Neural cell (in vitro differentiated cells): ENCODE measurements at regions not wholly inside any gene's neighbourhood (a gene's known extent, or its start where the extent isn't known, plus 50 kb on each side); places are given as distances from the start of the nearest gene placed in this dataset.

ENCODE experiments used
- H2AFZ ChIP-seq: fragments of 200-600, 300-800 bp; sonication (generic), shearing (Covaris generic); 2 replicates; pipeline ENCODE4 v1.6.0; 2014; ENCODE audit warnings: low read depth, mild to moderate bottlenecking, antibody characterized with exemption, low read length, moderate library complexity
- H3F3A ChIP-seq: fragments of 200-600 bp; shearing (Covaris generic); 2 replicates; pipeline ENCODE4 v1.6.1; 2016; ENCODE audit warnings: mild to moderate bottlenecking, moderate library complexity, mixed read lengths, antibody characterized with exemption, low read length; ENCODE audit not compliant: insufficient read depth, poor library complexity, severe bottlenecking
- H3K27ac ChIP-seq: fragments of 200-600, 300-800 bp; sonication (generic), shearing (Covaris generic); 2 replicates; pipeline ENCODE4 v1.5.1; 2014; ENCODE audit warnings: mild to moderate bottlenecking, low read length, moderate library complexity
- H3K27me3 ChIP-seq: fragments of 300-800, 200-600 bp; sonication (generic), shearing (Covaris generic); 2 replicates; pipeline ENCODE4 v1.6.0; 2014; ENCODE audit warnings: mild to moderate bottlenecking, low read depth, low read length, moderate library complexity; ENCODE audit not compliant: insufficient read depth
- H3K36me3 ChIP-seq: fragments of 300-800, 200-600 bp; sonication (generic), shearing (Covaris generic); 2 replicates; pipeline ENCODE4 v1.5.1; 2014; ENCODE audit warnings: mild to moderate bottlenecking, antibody characterized with exemption, low read length, moderate library complexity; ENCODE audit not compliant: insufficient read depth
- H3K4me2 ChIP-seq: fragments of 300-800, 200-600 bp; sonication (generic), shearing (Covaris generic); 2 replicates; pipeline ENCODE4 v1.6.0; 2014; ENCODE audit warnings: mild to moderate bottlenecking, low read length
- H3K4me3 ChIP-seq: fragments of 300-800, 200-600 bp; sonication (generic), shearing (Covaris generic); 2 replicates; pipeline ENCODE4 v1.5.1; 2014; ENCODE audit warnings: mild to moderate bottlenecking, low read length, moderate library complexity
- H3K79me2 ChIP-seq: fragments of 200-600 bp; shearing (Covaris generic); replicated peaks from 2 replicates; pipeline ENCODE4 v1.6.0; 2014; ENCODE audit warnings: mild to moderate bottlenecking, low read length, moderate library complexity; ENCODE audit not compliant: insufficient read depth
- H3K9ac ChIP-seq: fragments of 300-800, 200-600 bp; sonication (generic), shearing (Covaris generic); 2 replicates; pipeline ENCODE4 v1.6.1; 2016; ENCODE audit warnings: mild to moderate bottlenecking, low read length, mixed read lengths
- H3K9me2 ChIP-seq: fragments of 200-600 bp; shearing (Covaris generic); 2 replicates; pipeline ENCODE4 v1.6.1; 2016; ENCODE audit warnings: mild to moderate bottlenecking, low read length, mixed read lengths; ENCODE audit not compliant: insufficient read depth
- H3K9me3 ChIP-seq: fragments of 200-600, 300-800 bp; sonication (generic), shearing (Covaris generic); 2 replicates; pipeline ENCODE4 v1.6.1; 2016; ENCODE audit warnings: mild to moderate bottlenecking, mixed run types, low read length, moderate library complexity, mixed read lengths
- H4K20me1 ChIP-seq: fragments of 200-600 bp; shearing (Covaris generic); 2 replicates; pipeline ENCODE4 v1.6.1; 2016; ENCODE audit warnings: mild to moderate bottlenecking, mixed run types; ENCODE audit not compliant: insufficient read depth
- EP300 ChIP-seq: fragments of 450-650 bp; conservative IDR thresholded peaks from 2 replicates; pipeline ENCODE4 v1.6.1; 2014; ENCODE audit warnings: antibody characterized with exemption, mild to moderate bottlenecking, moderate library complexity; ENCODE audit not compliant: poor library complexity, severe bottlenecking
- EZH2 ChIP-seq: fragments of 200-600, 300-800 bp; shearing (Covaris generic), sonication (generic); IDR thresholded peaks from 2 replicates; pipeline ENCODE4 v1.6.1; 2014; ENCODE audit warnings: antibody characterized with exemption, low read length, borderline replicate concordance, mild to moderate bottlenecking; ENCODE audit not compliant: insufficient read depth, poor library complexity, severe bottlenecking
- MXI1 ChIP-seq: fragments of 450-650 bp; conservative IDR thresholded peaks from 2 replicates; pipeline ENCODE4 v1.6.1; 2014; ENCODE audit warnings: antibody characterized with exemption, mild to moderate bottlenecking; ENCODE audit not compliant: poor library complexity, severe bottlenecking
- POLR2AphosphoS5 ChIP-seq: IDR thresholded peaks from 2 replicates; pipeline ENCODE4 v1.6.1; 2012
- RAD21 ChIP-seq: fragments of 450-650 bp; conservative IDR thresholded peaks from 2 replicates; pipeline ENCODE4 v1.6.1; 2014; ENCODE audit warnings: antibody characterized with exemption, mild to moderate bottlenecking, moderate library complexity
- SMC3 ChIP-seq: fragments of 450-650 bp; conservative IDR thresholded peaks from 2 replicates; pipeline ENCODE4 v1.6.1; 2014; ENCODE audit warnings: antibody characterized with exemption, mild to moderate bottlenecking, moderate library complexity; ENCODE audit not compliant: poor library complexity
- TAF1 ChIP-seq: IDR thresholded peaks from 2 replicates; pipeline ENCODE4 v1.6.1; 2012; ENCODE audit warnings: low read depth
- TF ChIP-seq, protein P1 (sequence below): fragments of 450-650 bp; IDR thresholded peaks from 2 replicates; pipeline ENCODE4 v1.5.1; 2014; ENCODE audit warnings: antibody characterized with exemption, mild to moderate bottlenecking, moderate library complexity; ENCODE audit not compliant: poor library complexity, severe bottlenecking
- TF ChIP-seq, protein P2 (sequence below): IDR thresholded peaks from 2 replicates; pipeline ENCODE4 v1.6.1; 2012; ENCODE audit warnings: borderline replicate concordance

DNA sequence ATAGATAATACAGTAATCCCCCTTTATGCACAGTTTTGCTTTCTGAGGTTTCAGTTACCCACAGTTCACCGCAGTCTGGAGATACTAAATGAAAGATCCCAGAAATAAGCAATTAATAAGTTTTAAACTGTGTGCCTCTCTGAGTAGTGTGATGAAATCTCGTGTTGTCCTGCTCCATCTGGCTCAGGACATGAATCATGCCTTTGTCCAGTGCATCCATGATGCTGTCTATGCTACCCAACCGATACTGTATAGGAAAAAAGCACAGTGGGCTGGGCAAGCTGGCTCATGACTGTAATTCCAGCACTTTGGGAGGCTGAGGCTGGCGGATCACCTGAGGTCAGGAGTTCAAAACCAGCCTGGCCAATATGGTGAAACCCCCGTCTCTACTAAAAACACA, 85.0 kb upstream of the SLC2A1 start:
- H3K79me2 ChIP-seq: no peaks in the 10 kb centered on the region
- no peak overlapping the region for H3K9ac ChIP-seq
- TF ChIP-seq TAF1 (no peak), SMC3 (no peak), RAD21 (no peak)
- no peaks in the 10 kb centered on the region for H4K20me1 ChIP-seq
- H2AFZ ChIP-seq: no peak overlapping the region
- H3F3A ChIP-seq: no peaks in the 10 kb centered on the region
- H3K9me3 ChIP-seq: no peaks in the 10 kb centered on the region
- H3K27ac ChIP-seq: no peak overlapping the region
- H3K36me3 ChIP-seq: no peaks in the 10 kb centered on the region
- no peaks in the 10 kb centered on the region for H3K9me2 ChIP-seq
- no peak overlapping the region for H3K4me2 ChIP-seq
- H3K4me3 ChIP-seq: no peak overlapping the region
- H3K27me3 ChIP-seq: no peaks in the 10 kb centered on the region

DNA sequence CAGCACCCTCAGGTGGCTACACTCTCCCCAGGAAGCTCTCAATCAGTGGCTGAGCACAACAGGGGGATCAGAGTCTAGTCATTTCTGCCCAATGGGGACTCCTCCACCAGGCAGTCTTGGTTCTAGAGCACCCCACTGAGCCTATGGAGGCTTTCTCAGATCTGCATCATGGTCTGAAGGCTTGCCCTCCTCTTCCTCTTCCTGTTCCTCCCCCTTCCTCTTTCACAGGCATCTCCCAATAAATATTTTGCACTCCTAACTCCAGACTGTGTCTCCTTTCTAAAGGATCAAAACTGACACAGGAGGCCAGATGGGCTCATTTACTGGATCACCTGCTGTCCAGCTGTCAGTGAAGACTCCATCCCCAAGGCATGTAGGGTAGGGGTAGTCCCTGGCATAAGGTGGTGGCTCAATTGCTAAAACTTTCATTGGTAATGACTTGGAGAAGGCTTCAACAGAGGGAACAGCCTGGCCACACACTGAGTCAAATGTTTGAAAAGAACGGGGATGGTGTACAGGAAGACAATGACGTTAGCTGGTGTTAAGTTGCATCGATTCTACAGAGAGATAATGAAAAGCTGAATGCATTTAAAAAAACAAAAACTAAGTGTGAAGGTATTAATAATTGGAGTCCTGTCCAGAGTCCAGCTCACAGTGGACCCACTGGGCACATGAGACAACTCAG, 84.2 kb upstream of the SLC2A1 start:
- H3K36me3 ChIP-seq: no peaks in the 10 kb centered on the region

More for the DNA sequence above, 84.2 kb upstream of the SLC2A1 start:
- H3K9ac ChIP-seq: no peak overlapping the region
- H3K27me3 ChIP-seq: no peaks in the 10 kb centered on the region
- no peaks in the 10 kb centered on the region for H3K9me3 ChIP-seq
- no peaks in the 10 kb centered on the region for H3K79me2 ChIP-seq
- TF ChIP-seq POLR2AphosphoS5 (no peak), EZH2 (no peak), RAD21 (no peak), EP300 (no peak), MXI1 (no peak), SMC3 (no peak)
- TF ChIP-seq, protein P1, sequence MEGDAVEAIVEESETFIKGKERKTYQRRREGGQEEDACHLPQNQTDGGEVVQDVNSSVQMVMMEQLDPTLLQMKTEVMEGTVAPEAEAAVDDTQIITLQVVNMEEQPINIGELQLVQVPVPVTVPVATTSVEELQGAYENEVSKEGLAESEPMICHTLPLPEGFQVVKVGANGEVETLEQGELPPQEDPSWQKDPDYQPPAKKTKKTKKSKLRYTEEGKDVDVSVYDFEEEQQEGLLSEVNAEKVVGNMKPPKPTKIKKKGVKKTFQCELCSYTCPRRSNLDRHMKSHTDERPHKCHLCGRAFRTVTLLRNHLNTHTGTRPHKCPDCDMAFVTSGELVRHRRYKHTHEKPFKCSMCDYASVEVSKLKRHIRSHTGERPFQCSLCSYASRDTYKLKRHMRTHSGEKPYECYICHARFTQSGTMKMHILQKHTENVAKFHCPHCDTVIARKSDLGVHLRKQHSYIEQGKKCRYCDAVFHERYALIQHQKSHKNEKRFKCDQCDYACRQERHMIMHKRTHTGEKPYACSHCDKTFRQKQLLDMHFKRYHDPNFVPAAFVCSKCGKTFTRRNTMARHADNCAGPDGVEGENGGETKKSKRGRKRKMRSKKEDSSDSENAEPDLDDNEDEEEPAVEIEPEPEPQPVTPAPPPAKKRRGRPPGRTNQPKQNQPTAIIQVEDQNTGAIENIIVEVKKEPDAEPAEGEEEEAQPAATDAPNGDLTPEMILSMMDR: no peak
- TF ChIP-seq, protein P2, sequence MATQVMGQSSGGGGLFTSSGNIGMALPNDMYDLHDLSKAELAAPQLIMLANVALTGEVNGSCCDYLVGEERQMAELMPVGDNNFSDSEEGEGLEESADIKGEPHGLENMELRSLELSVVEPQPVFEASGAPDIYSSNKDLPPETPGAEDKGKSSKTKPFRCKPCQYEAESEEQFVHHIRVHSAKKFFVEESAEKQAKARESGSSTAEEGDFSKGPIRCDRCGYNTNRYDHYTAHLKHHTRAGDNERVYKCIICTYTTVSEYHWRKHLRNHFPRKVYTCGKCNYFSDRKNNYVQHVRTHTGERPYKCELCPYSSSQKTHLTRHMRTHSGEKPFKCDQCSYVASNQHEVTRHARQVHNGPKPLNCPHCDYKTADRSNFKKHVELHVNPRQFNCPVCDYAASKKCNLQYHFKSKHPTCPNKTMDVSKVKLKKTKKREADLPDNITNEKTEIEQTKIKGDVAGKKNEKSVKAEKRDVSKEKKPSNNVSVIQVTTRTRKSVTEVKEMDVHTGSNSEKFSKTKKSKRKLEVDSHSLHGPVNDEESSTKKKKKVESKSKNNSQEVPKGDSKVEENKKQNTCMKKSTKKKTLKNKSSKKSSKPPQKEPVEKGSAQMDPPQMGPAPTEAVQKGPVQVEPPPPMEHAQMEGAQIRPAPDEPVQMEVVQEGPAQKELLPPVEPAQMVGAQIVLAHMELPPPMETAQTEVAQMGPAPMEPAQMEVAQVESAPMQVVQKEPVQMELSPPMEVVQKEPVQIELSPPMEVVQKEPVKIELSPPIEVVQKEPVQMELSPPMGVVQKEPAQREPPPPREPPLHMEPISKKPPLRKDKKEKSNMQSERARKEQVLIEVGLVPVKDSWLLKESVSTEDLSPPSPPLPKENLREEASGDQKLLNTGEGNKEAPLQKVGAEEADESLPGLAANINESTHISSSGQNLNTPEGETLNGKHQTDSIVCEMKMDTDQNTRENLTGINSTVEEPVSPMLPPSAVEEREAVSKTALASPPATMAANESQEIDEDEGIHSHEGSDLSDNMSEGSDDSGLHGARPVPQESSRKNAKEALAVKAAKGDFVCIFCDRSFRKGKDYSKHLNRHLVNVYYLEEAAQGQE: no peak
- H3K9me2 ChIP-seq: no peaks in the 10 kb centered on the region
- H2AFZ ChIP-seq: no peak overlapping the region
- H4K20me1 ChIP-seq: no peaks in the 10 kb centered on the region
- no peak overlapping the region for H3K4me2 ChIP-seq
- no peaks in the 10 kb centered on the region for H3F3A ChIP-seq
- no peak overlapping the region for H3K27ac ChIP-seq
- H3K4me3 ChIP-seq: no peak overlapping the region
